HEK293T (cell line): ENCODE measurements at regions not wholly inside any gene's neighbourhood (a gene's known extent, or its start where the extent isn't known, plus 50 kb on each side); places are given as distances from the start of the nearest gene placed in this dataset.

Experiments used
- ARNT ChIP-seq: fragments of 450-650 bp; IDR thresholded peaks from 2 replicates; pipeline ENCODE4 v1.6.1; 2017; ENCODE audit warnings: mild to moderate bottlenecking
- BHLHE40 ChIP-seq: fragments of 450-650 bp; IDR thresholded peaks from 2 replicates; pipeline ENCODE4 v1.6.1; 2016; ENCODE audit warnings: mild to moderate bottlenecking, moderate library complexity, borderline replicate concordance
- CTBP1 ChIP-seq: fragments of 450-650 bp; IDR thresholded peaks from 2 replicates; pipeline ENCODE4 v1.6.1; 2016; ENCODE audit warnings: borderline replicate concordance
- ELF4 ChIP-seq: fragments of 450-650 bp; IDR thresholded peaks from 2 replicates; pipeline ENCODE4 v1.6.1; 2017; ENCODE audit warnings: antibody characterized with exemption
- FOXA1 ChIP-seq: fragments of 450-650 bp; IDR thresholded peaks from 2 replicates; pipeline ENCODE4 v1.6.1; 2016; ENCODE audit warnings: mild to moderate bottlenecking
- L3MBTL2 ChIP-seq: fragments of 450-650 bp; conservative IDR thresholded peaks from 2 replicates; pipeline ENCODE4 v1.6.1; 2016; ENCODE audit warnings: mild to moderate bottlenecking
- LEF1 ChIP-seq: fragments of 450-650 bp; IDR thresholded peaks from 2 replicates; pipeline ENCODE4 v1.6.1; 2017; ENCODE audit warnings: mild to moderate bottlenecking, borderline replicate concordance
- PKNOX1 ChIP-seq: fragments of 450-650 bp; IDR thresholded peaks from 2 replicates; pipeline ENCODE4 v1.6.1; 2016
- SP1 ChIP-seq: fragments of 450-650 bp; IDR thresholded peaks from 2 replicates; pipeline ENCODE4 v1.6.1; 2017
- SUZ12 ChIP-seq: fragments of 450-650 bp; IDR thresholded peaks from 2 replicates; pipeline ENCODE4 v1.6.1; 2016; ENCODE audit warnings: mild to moderate bottlenecking
- TARDBP ChIP-seq: fragments of 450-650 bp; IDR thresholded peaks from 2 replicates; pipeline ENCODE4 v1.6.1; 2016
- ZNF384 ChIP-seq: fragments of 450-650 bp; IDR thresholded peaks from 2 replicates; pipeline ENCODE4 v1.6.1; 2016

- no peak for TF ChIP-seq PKNOX1
- TF ChIP-seq SP1: no peak
- no peak for TF ChIP-seq SUZ12
- TF ChIP-seq CTBP1: no peak
- TF ChIP-seq LEF1: no peak
- no peak for TF ChIP-seq BHLHE40
- no peak for TF ChIP-seq L3MBTL2
- TF ChIP-seq ELF4: no peak
- TF ChIP-seq ZNF384: no peak
- no peak for TF ChIP-seq TARDBP
- no peak for TF ChIP-seq FOXA1
- TF ChIP-seq ARNT: no peak
Observed at GRCh38 chr1:90318431-90318830, 323.5 kb downstream of the ZNF326 start.
